GM23338 (cell line): ENCODE measurements at regions not wholly inside any gene's neighbourhood (a gene's known extent, or its start where the extent isn't known, plus 50 kb on each side); places are given as distances from the start of the nearest gene placed in this dataset.

Experiments
- ATAC-seq: fragments of 200-7000 bp; cut with Tn5 transposase; 3 replicates; pipeline ENCODE4 v1.9.1; 2020
- DNase-seq: peaks from one replicate; pipeline ENCODE4 v3.0.0-alpha.2; 2015; ENCODE audit warnings: low spot score
- H2AFZ ChIP-seq: fragments of 200-600 bp; sonication (generic); 2 replicates; pipeline ENCODE4 v1.8.0; 2016; ENCODE audit warnings: antibody characterized with exemption, mild to moderate bottlenecking, moderate library complexity
- H3F3A ChIP-seq: fragments of 200-600 bp; sonication (generic); replicated peaks from 2 replicates; pipeline ENCODE4 v1.8.0; 2017; ENCODE audit warnings: antibody characterized with exemption, mixed run types, low read depth
- H3K27ac ChIP-seq: fragments of 200-600 bp; sonication (generic); 2 replicates; pipeline ENCODE4 v1.6.1; 2016; ENCODE audit warnings: low read depth
- H3K27me3 ChIP-seq: fragments of 200-600 bp; sonication (generic); 2 replicates; pipeline ENCODE4 v1.8.0; 2016; ENCODE audit warnings: mild to moderate bottlenecking, mixed run types, moderate library complexity; ENCODE audit not compliant: insufficient read depth
- H3K36me3 ChIP-seq: fragments of 200-600 bp; sonication (generic); 2 replicates; pipeline ENCODE4 v1.8.0; 2016; ENCODE audit warnings: mild to moderate bottlenecking; ENCODE audit not compliant: insufficient read depth
- H3K4me1 ChIP-seq: fragments of 200-600 bp; sonication (generic); 2 replicates; pipeline ENCODE4 v1.8.0; 2016; ENCODE audit warnings: mild to moderate bottlenecking, moderate library complexity; ENCODE audit not compliant: insufficient read depth
- H3K4me2 ChIP-seq: fragments of 200-600 bp; sonication (generic); 2 replicates; pipeline ENCODE4 v1.7.1; 2017; ENCODE audit warnings: mixed run types
- H3K4me3 ChIP-seq: fragments of 200-600 bp; sonication (generic); 2 replicates; pipeline ENCODE4 v1.6.1; 2016; ENCODE audit warnings: mixed run types
- H3K79me2 ChIP-seq: fragments of 200-600 bp; sonication (generic); replicated peaks from 2 replicates; pipeline ENCODE4 v1.8.0; 2017; ENCODE audit warnings: mild to moderate bottlenecking; ENCODE audit not compliant: insufficient read depth
- H3K9me2 ChIP-seq: fragments of 200-600 bp; sonication (generic); 2 replicates; pipeline ENCODE4 v1.8.0; 2017; ENCODE audit not compliant: insufficient read depth
- H4K20me1 ChIP-seq: fragments of 200-600 bp; sonication (generic); replicated peaks from 2 replicates; pipeline ENCODE4 v1.8.0; 2017; ENCODE audit warnings: mild to moderate bottlenecking; ENCODE audit not compliant: insufficient read depth
- H3K27ac Mint-ChIP-seq: 2 replicates; pipeline ENCODE4 v1.8.0; 2020; ENCODE audit warnings: inconsistent platforms, mild to moderate bottlenecking, moderate library complexity, mixed read lengths
- H3K27me3 Mint-ChIP-seq: 3 replicates; pipeline ENCODE4 v1.8.0; 2022; ENCODE audit warnings: low read depth, mild to moderate bottlenecking, moderate library complexity, mixed read lengths, inconsistent platforms; ENCODE audit not compliant: insufficient read depth, poor library complexity
- H3K36me3 Mint-ChIP-seq: 3 replicates; pipeline ENCODE4 v1.8.0; 2021; ENCODE audit warnings: low read depth, mild to moderate bottlenecking, inconsistent platforms, moderate library complexity, mixed read lengths
- H3K4me1 Mint-ChIP-seq: 3 replicates; pipeline ENCODE4 v1.8.0; 2020; ENCODE audit warnings: mild to moderate bottlenecking, inconsistent platforms, mixed read lengths
- H3K4me3 Mint-ChIP-seq: 3 replicates; pipeline ENCODE4 v1.8.0; 2021; ENCODE audit warnings: moderate library complexity, mild to moderate bottlenecking, inconsistent platforms, mixed read lengths
- H3K9me3 Mint-ChIP-seq: 3 replicates; pipeline ENCODE4 v1.8.0; 2020; ENCODE audit warnings: moderate library complexity, mild to moderate bottlenecking, inconsistent platforms, mixed read lengths
- CREB1 ChIP-seq: fragments of 250-450 bp; sonication (Bioruptor Pico); IDR thresholded peaks from 2 replicates; pipeline ENCODE4 v1.5.0; 2020; ENCODE audit warnings: low read depth, mild to moderate bottlenecking, moderate library complexity
- EZH2phosphoT487 ChIP-seq: fragments of 200-600 bp; sonication (generic); IDR thresholded peaks from one replicate; pipeline ENCODE4 v1.8.1; 2018; ENCODE audit warnings: antibody characterized with exemption; ENCODE audit not compliant: unreplicated experiment
- JUNB ChIP-seq: IDR thresholded peaks from one replicate; pipeline ENCODE4 v1.6.1; 2016; ENCODE audit warnings: antibody characterized with exemption; ENCODE audit not compliant: unreplicated experiment
- NANOG ChIP-seq: IDR thresholded peaks from 2 replicates; pipeline ENCODE4 v1.6.1; 2016; ENCODE audit warnings: antibody characterized with exemption, borderline replicate concordance
- STAT1 ChIP-seq: IDR thresholded peaks from one replicate; pipeline ENCODE4 v1.6.1; 2016; ENCODE audit warnings: antibody characterized with exemption; ENCODE audit not compliant: unreplicated experiment
- ZNF331 ChIP-seq: fragments of 250-450 bp; sonication (Bioruptor Pico); IDR thresholded peaks from 2 replicates; pipeline ENCODE4 v1.5.0; 2020; ENCODE audit warnings: low read depth, mild to moderate bottlenecking, moderate library complexity
- TF ChIP-seq, protein P1 (sequence below), 2 experiments: fragments of 200-600 bp in 1 of 2; sonication (generic) in 1 of 2; conservative IDR thresholded peaks; 2 replicates each; pipeline versions ENCODE4 v1.5.1 to v1.6.1; 2016 to 2017; ENCODE audit warnings: antibody characterized with exemption in 2 of 2, low read depth in 2 of 2, mild to moderate bottlenecking in 2 of 2, moderate library complexity in 1 of 2
- TF ChIP-seq, protein P2 (sequence below): fragments of 250-450 bp; sonication (Bioruptor Pico); IDR thresholded peaks from 2 replicates; pipeline ENCODE4 v1.5.0; 2020; ENCODE audit warnings: mild to moderate bottlenecking, moderate library complexity
- TF ChIP-seq, protein P3 (sequence below): IDR thresholded peaks from 2 replicates; pipeline ENCODE4 v1.6.1; 2016; ENCODE audit warnings: antibody characterized with exemption
- TF ChIP-seq, protein P4 (sequence below): IDR thresholded peaks from one replicate; pipeline ENCODE4 v1.6.1; 2018; ENCODE audit warnings: antibody characterized with exemption; ENCODE audit not compliant: unreplicated experiment

DNA sequence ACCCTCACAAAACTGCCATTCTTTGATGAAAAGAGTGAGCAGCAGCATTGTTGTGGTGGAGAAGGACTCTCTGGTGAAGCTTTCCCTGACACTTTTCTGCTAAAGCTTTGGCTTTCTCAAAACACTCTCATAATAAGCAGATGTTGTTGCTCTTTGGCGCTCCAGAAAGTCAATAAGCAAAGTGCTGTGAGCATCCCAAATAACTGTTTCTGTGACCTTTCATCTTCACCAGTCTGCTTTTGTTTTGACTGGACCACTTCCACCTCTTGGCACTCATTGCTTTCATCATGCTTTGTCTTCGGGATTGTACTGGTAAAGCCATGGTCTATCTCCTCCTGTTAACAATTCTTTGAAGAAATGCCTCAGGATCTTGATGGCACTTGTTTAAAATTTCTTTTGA is 424.7 kb upstream of the TMPO start (continued):
- TF ChIP-seq, protein P1, sequence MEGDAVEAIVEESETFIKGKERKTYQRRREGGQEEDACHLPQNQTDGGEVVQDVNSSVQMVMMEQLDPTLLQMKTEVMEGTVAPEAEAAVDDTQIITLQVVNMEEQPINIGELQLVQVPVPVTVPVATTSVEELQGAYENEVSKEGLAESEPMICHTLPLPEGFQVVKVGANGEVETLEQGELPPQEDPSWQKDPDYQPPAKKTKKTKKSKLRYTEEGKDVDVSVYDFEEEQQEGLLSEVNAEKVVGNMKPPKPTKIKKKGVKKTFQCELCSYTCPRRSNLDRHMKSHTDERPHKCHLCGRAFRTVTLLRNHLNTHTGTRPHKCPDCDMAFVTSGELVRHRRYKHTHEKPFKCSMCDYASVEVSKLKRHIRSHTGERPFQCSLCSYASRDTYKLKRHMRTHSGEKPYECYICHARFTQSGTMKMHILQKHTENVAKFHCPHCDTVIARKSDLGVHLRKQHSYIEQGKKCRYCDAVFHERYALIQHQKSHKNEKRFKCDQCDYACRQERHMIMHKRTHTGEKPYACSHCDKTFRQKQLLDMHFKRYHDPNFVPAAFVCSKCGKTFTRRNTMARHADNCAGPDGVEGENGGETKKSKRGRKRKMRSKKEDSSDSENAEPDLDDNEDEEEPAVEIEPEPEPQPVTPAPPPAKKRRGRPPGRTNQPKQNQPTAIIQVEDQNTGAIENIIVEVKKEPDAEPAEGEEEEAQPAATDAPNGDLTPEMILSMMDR (conservative IDR thresholded peaks at IDR 0.05; ENCODE audit: low read depth in 2 of 2), result no peak
- no peak for TF ChIP-seq JUNB
- TF ChIP-seq ZNF331 (CRISPR knock-in tag), result no peak
- TF ChIP-seq, protein P2, sequence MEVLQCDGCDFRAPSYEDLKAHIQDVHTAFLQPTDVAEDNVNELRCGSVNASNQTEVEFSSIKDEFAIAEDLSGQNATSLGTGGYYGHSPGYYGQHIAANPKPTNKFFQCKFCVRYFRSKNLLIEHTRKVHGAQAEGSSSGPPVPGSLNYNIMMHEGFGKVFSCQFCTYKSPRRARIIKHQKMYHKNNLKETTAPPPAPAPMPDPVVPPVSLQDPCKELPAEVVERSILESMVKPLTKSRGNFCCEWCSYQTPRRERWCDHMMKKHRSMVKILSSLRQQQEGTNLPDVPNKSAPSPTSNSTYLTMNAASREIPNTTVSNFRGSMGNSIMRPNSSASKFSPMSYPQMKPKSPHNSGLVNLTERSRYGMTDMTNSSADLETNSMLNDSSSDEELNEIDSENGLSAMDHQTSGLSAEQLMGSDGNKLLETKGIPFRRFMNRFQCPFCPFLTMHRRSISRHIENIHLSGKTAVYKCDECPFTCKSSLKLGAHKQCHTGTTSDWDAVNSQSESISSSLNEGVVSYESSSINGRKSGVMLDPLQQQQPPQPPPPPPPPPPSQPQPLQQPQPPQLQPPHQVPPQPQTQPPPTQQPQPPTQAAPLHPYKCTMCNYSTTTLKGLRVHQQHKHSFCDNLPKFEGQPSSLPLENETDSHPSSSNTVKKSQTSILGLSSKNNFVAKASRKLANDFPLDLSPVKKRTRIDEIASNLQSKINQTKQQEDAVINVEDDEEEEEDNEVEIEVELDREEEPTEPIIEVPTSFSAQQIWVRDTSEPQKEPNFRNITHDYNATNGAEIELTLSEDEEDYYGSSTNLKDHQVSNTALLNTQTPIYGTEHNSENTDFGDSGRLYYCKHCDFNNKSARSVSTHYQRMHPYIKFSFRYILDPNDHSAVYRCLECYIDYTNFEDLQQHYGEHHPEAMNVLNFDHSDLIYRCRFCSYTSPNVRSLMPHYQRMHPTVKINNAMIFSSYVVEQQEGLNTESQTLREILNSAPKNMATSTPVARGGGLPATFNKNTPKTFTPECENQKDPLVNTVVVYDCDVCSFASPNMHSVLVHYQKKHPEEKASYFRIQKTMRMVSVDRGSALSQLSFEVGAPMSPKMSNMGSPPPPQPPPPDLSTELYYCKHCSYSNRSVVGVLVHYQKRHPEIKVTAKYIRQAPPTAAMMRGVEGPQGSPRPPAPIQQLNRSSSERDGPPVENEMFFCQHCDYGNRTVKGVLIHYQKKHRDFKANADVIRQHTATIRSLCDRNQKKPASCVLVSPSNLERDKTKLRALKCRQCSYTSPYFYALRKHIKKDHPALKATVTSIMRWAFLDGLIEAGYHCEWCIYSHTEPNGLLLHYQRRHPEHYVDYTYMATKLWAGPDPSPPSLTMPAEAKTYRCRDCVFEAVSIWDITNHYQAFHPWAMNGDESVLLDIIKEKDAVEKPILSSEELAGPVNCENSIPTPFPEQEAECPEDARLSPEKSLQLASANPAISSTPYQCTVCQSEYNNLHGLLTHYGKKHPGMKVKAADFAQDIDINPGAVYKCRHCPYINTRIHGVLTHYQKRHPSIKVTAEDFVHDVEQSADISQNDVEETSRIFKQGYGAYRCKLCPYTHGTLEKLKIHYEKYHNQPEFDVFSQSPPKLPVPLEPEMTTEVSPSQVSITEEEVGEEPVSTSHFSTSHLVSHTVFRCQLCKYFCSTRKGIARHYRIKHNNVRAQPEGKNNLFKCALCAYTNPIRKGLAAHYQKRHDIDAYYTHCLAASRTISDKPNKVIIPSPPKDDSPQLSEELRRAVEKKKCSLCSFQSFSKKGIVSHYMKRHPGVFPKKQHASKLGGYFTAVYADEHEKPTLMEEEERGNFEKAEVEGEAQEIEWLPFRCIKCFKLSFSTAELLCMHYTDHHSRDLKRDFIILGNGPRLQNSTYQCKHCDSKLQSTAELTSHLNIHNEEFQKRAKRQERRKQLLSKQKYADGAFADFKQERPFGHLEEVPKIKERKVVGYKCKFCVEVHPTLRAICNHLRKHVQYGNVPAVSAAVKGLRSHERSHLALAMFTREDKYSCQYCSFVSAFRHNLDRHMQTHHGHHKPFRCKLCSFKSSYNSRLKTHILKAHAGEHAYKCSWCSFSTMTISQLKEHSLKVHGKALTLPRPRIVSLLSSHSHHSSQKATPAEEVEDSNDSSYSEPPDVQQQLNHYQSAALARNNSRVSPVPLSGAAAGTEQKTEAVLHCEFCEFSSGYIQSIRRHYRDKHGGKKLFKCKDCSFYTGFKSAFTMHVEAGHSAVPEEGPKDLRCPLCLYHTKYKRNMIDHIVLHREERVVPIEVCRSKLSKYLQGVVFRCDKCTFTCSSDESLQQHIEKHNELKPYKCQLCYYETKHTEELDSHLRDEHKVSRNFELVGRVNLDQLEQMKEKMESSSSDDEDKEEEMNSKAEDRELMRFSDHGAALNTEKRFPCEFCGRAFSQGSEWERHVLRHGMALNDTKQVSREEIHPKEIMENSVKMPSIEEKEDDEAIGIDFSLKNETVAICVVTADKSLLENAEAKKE, result no peak
- TF ChIP-seq EZH2phosphoT487, result no peak
- no peak for TF ChIP-seq STAT1

DNA sequence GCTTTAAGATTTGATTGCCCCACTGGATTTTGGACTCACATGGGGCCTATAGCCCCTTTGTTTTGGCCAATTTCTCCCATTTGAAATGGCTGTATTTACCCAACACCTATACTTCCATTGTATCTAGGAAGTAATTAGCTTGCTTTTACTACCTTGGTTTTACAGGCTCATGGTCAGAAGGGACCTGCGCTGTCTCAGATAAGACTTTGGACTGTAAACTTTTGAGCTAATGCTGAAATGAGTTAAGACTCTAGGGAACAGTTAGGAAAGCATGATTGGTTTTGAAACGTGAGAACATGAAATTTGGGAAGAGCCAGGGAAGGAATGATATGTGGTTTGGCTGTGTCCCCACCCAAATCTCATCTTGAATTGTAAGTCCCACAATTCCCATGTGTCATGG is 419.0 kb upstream of the TMPO start:
- peaks cover 14% of the 10 kb centered on the region; the same call in 2 of the 3 replicates for H3K36me3 Mint-ChIP-seq
- H2AFZ ChIP-seq, result no peak overlapping the region
- no peaks in the 10 kb centered on the region for H3K9me2 ChIP-seq
- no peaks in the 10 kb centered on the region for H4K20me1 ChIP-seq
- H3F3A ChIP-seq, result no peaks in the 10 kb centered on the region
- DNase-seq (no peak), ATAC-seq (no peak)
- no peaks in the 10 kb centered on the region for H3K79me2 ChIP-seq
- H3K9me3 Mint-ChIP-seq, result peaks cover 26% of the 10 kb centered on the region
- 0 out of 2 replicates have a peak, but pooled peaks cover 7% of the 10 kb centered on the region for H3K36me3 ChIP-seq
- H3K4me1 ChIP-seq, result no peaks in the 10 kb centered on the region
- H3K4me1 Mint-ChIP-seq, result no peaks in the 10 kb centered on the region
- H3K4me2 ChIP-seq, result no peak overlapping the region
- no peaks in the 10 kb centered on the region for H3K27me3 ChIP-seq
- no peak overlapping the region for H3K4me3 Mint-ChIP-seq
- H3K27ac Mint-ChIP-seq, result no peak overlapping the region
- no peak overlapping the region for H3K4me3 ChIP-seq
- H3K27me3 Mint-ChIP-seq, result no peaks in the 10 kb centered on the region
- no peak overlapping the region for H3K27ac ChIP-seq
- TF ChIP-seq, protein P1 (conservative IDR thresholded peaks at IDR 0.05; ENCODE audit: low read depth in 2 of 2), result no peak
- no peak for TF ChIP-seq STAT1
- TF ChIP-seq NANOG, result no peak
- TF ChIP-seq EZH2phosphoT487, result no peak
- TF ChIP-seq, protein P3, sequence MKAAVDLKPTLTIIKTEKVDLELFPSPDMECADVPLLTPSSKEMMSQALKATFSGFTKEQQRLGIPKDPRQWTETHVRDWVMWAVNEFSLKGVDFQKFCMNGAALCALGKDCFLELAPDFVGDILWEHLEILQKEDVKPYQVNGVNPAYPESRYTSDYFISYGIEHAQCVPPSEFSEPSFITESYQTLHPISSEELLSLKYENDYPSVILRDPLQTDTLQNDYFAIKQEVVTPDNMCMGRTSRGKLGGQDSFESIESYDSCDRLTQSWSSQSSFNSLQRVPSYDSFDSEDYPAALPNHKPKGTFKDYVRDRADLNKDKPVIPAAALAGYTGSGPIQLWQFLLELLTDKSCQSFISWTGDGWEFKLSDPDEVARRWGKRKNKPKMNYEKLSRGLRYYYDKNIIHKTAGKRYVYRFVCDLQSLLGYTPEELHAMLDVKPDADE, result no peak
- no peak for TF ChIP-seq CREB1
- TF ChIP-seq, protein P4, sequence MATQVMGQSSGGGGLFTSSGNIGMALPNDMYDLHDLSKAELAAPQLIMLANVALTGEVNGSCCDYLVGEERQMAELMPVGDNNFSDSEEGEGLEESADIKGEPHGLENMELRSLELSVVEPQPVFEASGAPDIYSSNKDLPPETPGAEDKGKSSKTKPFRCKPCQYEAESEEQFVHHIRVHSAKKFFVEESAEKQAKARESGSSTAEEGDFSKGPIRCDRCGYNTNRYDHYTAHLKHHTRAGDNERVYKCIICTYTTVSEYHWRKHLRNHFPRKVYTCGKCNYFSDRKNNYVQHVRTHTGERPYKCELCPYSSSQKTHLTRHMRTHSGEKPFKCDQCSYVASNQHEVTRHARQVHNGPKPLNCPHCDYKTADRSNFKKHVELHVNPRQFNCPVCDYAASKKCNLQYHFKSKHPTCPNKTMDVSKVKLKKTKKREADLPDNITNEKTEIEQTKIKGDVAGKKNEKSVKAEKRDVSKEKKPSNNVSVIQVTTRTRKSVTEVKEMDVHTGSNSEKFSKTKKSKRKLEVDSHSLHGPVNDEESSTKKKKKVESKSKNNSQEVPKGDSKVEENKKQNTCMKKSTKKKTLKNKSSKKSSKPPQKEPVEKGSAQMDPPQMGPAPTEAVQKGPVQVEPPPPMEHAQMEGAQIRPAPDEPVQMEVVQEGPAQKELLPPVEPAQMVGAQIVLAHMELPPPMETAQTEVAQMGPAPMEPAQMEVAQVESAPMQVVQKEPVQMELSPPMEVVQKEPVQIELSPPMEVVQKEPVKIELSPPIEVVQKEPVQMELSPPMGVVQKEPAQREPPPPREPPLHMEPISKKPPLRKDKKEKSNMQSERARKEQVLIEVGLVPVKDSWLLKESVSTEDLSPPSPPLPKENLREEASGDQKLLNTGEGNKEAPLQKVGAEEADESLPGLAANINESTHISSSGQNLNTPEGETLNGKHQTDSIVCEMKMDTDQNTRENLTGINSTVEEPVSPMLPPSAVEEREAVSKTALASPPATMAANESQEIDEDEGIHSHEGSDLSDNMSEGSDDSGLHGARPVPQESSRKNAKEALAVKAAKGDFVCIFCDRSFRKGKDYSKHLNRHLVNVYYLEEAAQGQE, result no peak
- TF ChIP-seq JUNB, result no peak
